H1 (cell line): ENCODE measurements at regions not wholly inside any gene's neighbourhood (a gene's known extent, or its start where the extent isn't known, plus 50 kb on each side); places are given as distances from the start of the nearest gene placed in this dataset.
"Not testable (repeated sequence)": the region's sequence is repeated elsewhere in the genome, so short reads cannot be mapped to it uniquely, and the experiment has no call there.

ENCODE experiments used
- CTCF ChIA-PET: fragments of 300-600 bp; sonication (Branson Sonifier 250); formaldehyde crosslinking; loops from one replicate; lab custom pipeline; 2021; ENCODE audit not compliant: partially characterized antibody; lab: Charles Lee
- POLR2A ChIA-PET: fragments of 300-600 bp; sonication (Branson Sonifier 250); formaldehyde crosslinking; loops from one replicate; lab custom pipeline; 2021; ENCODE audit warnings: inconsistent platforms; ENCODE audit not compliant: partially characterized antibody; lab: Charles Lee
- DNase-seq, 2 experiments: peaks; one replicate each; pipeline versions ENCODE4 v3.0.0 to v3.0.0-alpha.2; 2010 to 2022; ENCODE audit warnings: low spot score in 2 of 2, low read depth in 1 of 2, mixed read lengths in 1 of 2
- FAIRE-seq: peaks from 2 replicates; lab custom pipeline; 2011; peaks lifted over from hg19 to GRCh38; lab: Jason Lieb, UNC
- H2AFZ ChIP-seq: 2 replicates; pipeline ENCODE4 v1.8.1; 2012; ENCODE audit warnings: low read length, inconsistent platforms
- H2AK5ac ChIP-seq: 2 replicates; pipeline ENCODE4 v1.6.1; 2013; ENCODE audit warnings: low read depth, low read length
- H2BK120ac ChIP-seq: replicated peaks from 2 replicates; pipeline ENCODE3; 2013; ENCODE audit warnings: low read depth, low read length, inconsistent platforms
- H2BK12ac ChIP-seq: 2 replicates; pipeline ENCODE4 v1.6.1; 2013; ENCODE audit warnings: low read depth, low read length
- H2BK15ac ChIP-seq: 2 replicates; pipeline ENCODE4 v1.6.1; 2013; ENCODE audit warnings: low read length
- H2BK20ac ChIP-seq: 2 replicates; pipeline ENCODE4 v1.6.1; 2013; ENCODE audit warnings: low read length
- H2BK5ac ChIP-seq: 2 replicates; pipeline ENCODE4 v1.6.1; 2013; ENCODE audit warnings: low read depth, low read length
- H3K14ac ChIP-seq: 2 replicates; pipeline ENCODE4 v1.6.1; 2013; ENCODE audit warnings: inconsistent platforms; ENCODE audit not compliant: insufficient read length
- H3K18ac ChIP-seq: 2 replicates; pipeline ENCODE4 v1.6.1; 2013; ENCODE audit warnings: low read length; ENCODE audit errors: extremely low read depth
- H3K23ac ChIP-seq: 2 replicates; pipeline ENCODE4 v1.6.1; 2013; ENCODE audit warnings: inconsistent platforms; ENCODE audit not compliant: insufficient read length
- H3K23me2 ChIP-seq: 2 replicates; pipeline ENCODE4 v1.6.1; 2013; ENCODE audit warnings: low read depth, low read length
- H3K27ac ChIP-seq: 2 replicates; pipeline ENCODE4 v1.6.1; 2011; ENCODE audit warnings: low read depth, low read length, inconsistent platforms
- H3K27me3 ChIP-seq, 4 experiments: replicated peaks in 1 of 4; 1 replicate in 1 of 4; 2 replicates in 3 of 4; pipeline versions ENCODE4 v1.6.1 to v1.8.1; 2011 to 2013; ENCODE audit warnings: low read length in 3 of 4, mild to moderate bottlenecking in 3 of 4, inconsistent platforms in 2 of 4, mixed read lengths in 2 of 4, moderate library complexity in 1 of 4; ENCODE audit not compliant: control insufficient read depth in 3 of 4, insufficient read depth in 3 of 4; ENCODE audit errors: extremely low read depth in 1 of 4
- H3K36me3 ChIP-seq, 4 experiments: 2 replicates each; pipeline versions ENCODE4 v1.6.1 to v1.8.1; 2011 to 2013; ENCODE audit warnings: mild to moderate bottlenecking in 4 of 4, low read length in 3 of 4, moderate library complexity in 2 of 4, control low read depth in 1 of 4, inconsistent platforms in 1 of 4; ENCODE audit not compliant: insufficient read depth in 4 of 4, control insufficient read depth in 2 of 4
- H3K4ac ChIP-seq: replicated peaks from 2 replicates; pipeline ENCODE3; 2013; ENCODE audit warnings: low read length, low read depth, mixed read lengths, inconsistent platforms; ENCODE audit not compliant: insufficient read length
- H3K4me1 ChIP-seq, 4 experiments: replicated peaks in 1 of 4; 1 replicate in 1 of 4; 2 replicates in 3 of 4; pipeline versions ENCODE4 v1.6.1 to v1.8.1; 2011 to 2013; ENCODE audit warnings: low read length in 3 of 4, inconsistent platforms in 2 of 4, mixed read lengths in 1 of 4; ENCODE audit not compliant: insufficient read depth in 4 of 4, control insufficient read depth in 3 of 4
- H3K4me2 ChIP-seq, 2 experiments: 2 replicates each; pipeline versions ENCODE4 v1.6.1 to v1.8.1; 2011 to 2013; ENCODE audit warnings: low read depth in 2 of 2, low read length in 2 of 2, control low read depth in 1 of 2, inconsistent platforms in 1 of 2, mild to moderate bottlenecking in 1 of 2; ENCODE audit not compliant: insufficient read depth in 1 of 2
- H3K4me3 ChIP-seq, 4 experiments: fragments of 200-600, 300-600 bp in 1 of 4; sonication (generic), shearing (Covaris generic), sonication (Bioruptor Twin) in 1 of 4; 2 replicates each; pipeline versions ENCODE4 v1.5.1 to v1.8.1; 2011 to 2016; ENCODE audit warnings: low read length in 4 of 4, low read depth in 3 of 4, control low read depth in 2 of 4, inconsistent platforms in 2 of 4, mild to moderate bottlenecking in 2 of 4, mixed read lengths in 1 of 4, moderate library complexity in 1 of 4; ENCODE audit not compliant: insufficient read depth in 2 of 4; ENCODE audit errors: extremely low read depth in 1 of 4
- H3K56ac ChIP-seq: replicated peaks from 2 replicates; pipeline ENCODE3; 2013; ENCODE audit warnings: low read depth, mild to moderate bottlenecking, mixed read lengths, low read length, inconsistent platforms; ENCODE audit not compliant: insufficient read length
- H3K79me1 ChIP-seq: 2 replicates; pipeline ENCODE4 v1.6.1; 2013; ENCODE audit warnings: low read depth, low read length, control low read depth
- H3K79me2 ChIP-seq, 2 experiments: 2 replicates each; pipeline versions ENCODE4 v1.6.1 to v1.8.1; 2012 to 2013; ENCODE audit warnings: low read length in 2 of 2, mild to moderate bottlenecking in 2 of 2, inconsistent platforms in 1 of 2; ENCODE audit not compliant: insufficient read depth in 2 of 2, control insufficient read depth in 1 of 2
- H3K9ac ChIP-seq, 4 experiments: replicated peaks in 1 of 4; 1 replicate in 1 of 4; 2 replicates in 3 of 4; pipeline versions ENCODE4 v1.6.1 to v1.8.1; 2011 to 2013; ENCODE audit warnings: low read depth in 3 of 4, low read length in 3 of 4, control low read depth in 2 of 4, mild to moderate bottlenecking in 2 of 4, moderate library complexity in 2 of 4, inconsistent platforms in 1 of 4; ENCODE audit errors: extremely low read depth in 1 of 4
- H3K9me3 ChIP-seq, 2 experiments: 2 replicates each; pipeline versions ENCODE4 v1.6.1 to v1.8.1; 2012 to 2013; ENCODE audit warnings: mild to moderate bottlenecking in 2 of 2, moderate library complexity in 2 of 2, control low read depth in 1 of 2, inconsistent platforms in 1 of 2, low read depth in 1 of 2, low read length in 1 of 2, mixed read lengths in 1 of 2; ENCODE audit not compliant: insufficient read depth in 2 of 2
- H4K20me1 ChIP-seq, 2 experiments: replicated peaks in 1 of 2; 2 replicates each; pipeline versions ENCODE3 to v1.8.1; 2011 to 2013; ENCODE audit warnings: inconsistent platforms in 2 of 2, low read length in 2 of 2, mild to moderate bottlenecking in 1 of 2; ENCODE audit not compliant: insufficient read depth in 2 of 2, control insufficient read depth in 1 of 2
- H4K5ac ChIP-seq: 2 replicates; pipeline ENCODE4 v1.6.1; 2013; ENCODE audit warnings: low read length, low read depth, mixed read lengths, inconsistent platforms; ENCODE audit not compliant: insufficient read length
- H4K8ac ChIP-seq: 2 replicates; pipeline ENCODE4 v1.8.0; 2013; ENCODE audit warnings: mild to moderate bottlenecking, moderate library complexity, low read length, inconsistent platforms; ENCODE audit not compliant: insufficient read depth; ENCODE audit errors: extremely low read depth
- H4K91ac ChIP-seq: replicated peaks from 2 replicates; pipeline ENCODE3; 2013; ENCODE audit warnings: low read length, mixed read lengths, inconsistent platforms; ENCODE audit not compliant: insufficient read length
- WGBS, 2 experiments: shearing (Covaris generic) in 1 of 2; methylation state at CpG; one replicate each; pipeline versions ENCODE4 v1.1.6 to v1.1.7; 2013 to 2015; ENCODE audit warnings: low lambda C conversion rate in 2 of 2, mixed read lengths in 2 of 2, inconsistent platforms in 1 of 2, low coverage in 1 of 2, missing lambda C conversion rate in 1 of 2; ENCODE audit not compliant: insufficient replicate concordance in 2 of 2, insufficient coverage in 1 of 2, insufficient read length in 1 of 2; ENCODE audit errors: extremely low coverage in 1 of 2, missing lambda C conversion rate in 1 of 2; 5-methylcytosine and 5-hydroxymethylcytosine counted together

DNA sequence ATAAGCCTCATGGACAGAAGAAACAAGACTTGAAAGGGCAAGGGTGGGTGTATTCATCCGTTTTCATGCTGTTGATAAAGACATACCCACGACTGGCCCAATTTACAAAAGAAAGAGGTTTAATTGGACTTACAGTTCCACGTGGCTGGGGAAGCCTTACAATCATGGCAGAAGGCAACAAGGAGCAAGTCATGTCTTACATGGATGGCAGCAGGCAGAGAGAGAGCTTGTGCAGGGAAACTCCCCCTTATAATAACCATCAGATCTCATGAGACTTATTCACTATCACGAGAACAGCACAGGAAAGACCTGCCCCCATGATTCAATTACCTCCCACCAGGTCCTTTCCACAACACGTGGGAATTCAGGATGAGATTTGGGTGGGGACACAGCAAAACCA is 78.2 kb upstream of the PDZD8 start:
- CTCF ChIA-PET: interaction anchor here (1.3 to 5.4 kb wide), 8 partner anchors 7 to 237 kb away, joined by 3 to 65 read pairs (median 5); no protein-coding TSS in a partner anchor
- H2BK5ac ChIP-seq, H3K27me3 ChIP-seq, H4K91ac ChIP-seq, H3K4me2 ChIP-seq, H2BK20ac ChIP-seq, H3K23ac ChIP-seq, H2AK5ac ChIP-seq, H2BK15ac ChIP-seq, H3K4me3 ChIP-seq, H3K56ac ChIP-seq, H3K27ac ChIP-seq, H3K9me3 ChIP-seq, H4K5ac ChIP-seq, H2BK120ac ChIP-seq, H3K18ac ChIP-seq, H2AFZ ChIP-seq, DNase-seq, H3K23me2 ChIP-seq, POLR2A ChIA-PET, H4K8ac ChIP-seq, H3K79me1 ChIP-seq, H2BK12ac ChIP-seq, H3K4ac ChIP-seq, H3K4me1 ChIP-seq, H3K36me3 ChIP-seq, H3K14ac ChIP-seq, FAIRE-seq, H3K9ac ChIP-seq, H3K79me2 ChIP-seq, H4K20me1 ChIP-seq: not testable (repeated sequence)
- 85% methylated on average over 5 of the region's 5 CpGs; no CpG with 5 or more reads in 1 of the 2 experiments for WGBS, 2 experiments
